Left ventricle myocardium inferior (tissue), 1 donor: ENCODE measurements at regions not wholly inside any gene's neighbourhood (a gene's known extent, or its start where the extent isn't known, plus 50 kb on each side); places are given as distances from the start of the nearest gene placed in this dataset.

Experiments used
- DNase-seq: peaks from one replicate; pipeline ENCODE4 v3.0.0-alpha.2; 2020
- H3K27ac ChIP-seq: fragments of 200-600 bp; replicated peaks from 2 replicates; pipeline ENCODE4 v1.8.0; 2021
- H3K27me3 ChIP-seq: fragments of 200-600 bp; 2 replicates; pipeline ENCODE4 v1.8.0; 2021; ENCODE audit warnings: low read depth
- H3K36me3 ChIP-seq: fragments of 200-600 bp; 2 replicates; pipeline ENCODE4 v1.8.0; 2021
- H3K4me1 ChIP-seq: fragments of 200-600 bp; 2 replicates; pipeline ENCODE4 v1.8.0; 2021
- H3K4me3 ChIP-seq: fragments of 200-600 bp; 2 replicates; pipeline ENCODE4 v1.8.0; 2021; ENCODE audit warnings: mild to moderate bottlenecking, moderate library complexity
- H3K9me3 ChIP-seq: fragments of 200-600 bp; replicated peaks from 2 replicates; pipeline ENCODE4 v1.8.0; 2021
- CTCF ChIP-seq: fragments of 200-600 bp; IDR thresholded peaks from 2 replicates; pipeline ENCODE4 v1.8.0; 2021; ENCODE audit warnings: antibody characterized with exemption, mild to moderate bottlenecking, borderline replicate concordance
- intact Hi-C: fragments of 100-400 bp; cut with micrococcal nuclease; formaldehyde crosslinking; loops from one replicate; pipeline ENCODE4 v1.11.0; 2022
- donor health status: DM: no; HTN: yes; CAD: no; lungs with severe emphysema.

- intact Hi-C loops: no loop called here
- no peak overlapping the region for H3K27ac ChIP-seq
- no peaks in the 10 kb centered on the region for H3K36me3 ChIP-seq
- no peak for DNase-seq
- no peaks in the 10 kb centered on the region for H3K4me1 ChIP-seq
- no peaks in the 10 kb centered on the region for H3K9me3 ChIP-seq
- TF ChIP-seq CTCF: no peak
- no peak overlapping the region for H3K4me3 ChIP-seq
- H3K27me3 ChIP-seq: no peaks in the 10 kb centered on the region
These were observed 177.3 kb upstream of the DPH6 start for GRCh38 chr15:35723120-35723847.

GRCh38 chr15:35723852-35724251 lies 177.9 kb upstream of the DPH6 start:
- TF ChIP-seq CTCF: no peak
- Histone ChIP-seq H3K36me3 (no peaks in the 10 kb centered on the region), H3K4me1 (no peaks in the 10 kb centered on the region), H3K9me3 (no peaks in the 10 kb centered on the region), H3K27ac (no peak overlapping the region), H3K27me3 (no peaks in the 10 kb centered on the region), H3K4me3 (no peak overlapping the region)
- DNase-seq: no peak
- intact Hi-C loops: no loop called here

GRCh38 chr15:35724626-35725025 lies 178.7 kb upstream of the DPH6 start:
- no peaks in the 10 kb centered on the region for H3K4me1 ChIP-seq
- TF ChIP-seq CTCF: no peak
- H3K27ac ChIP-seq: no peak overlapping the region
- H3K27me3 ChIP-seq: no peaks in the 10 kb centered on the region
- H3K4me3 ChIP-seq: no peak overlapping the region
- intact Hi-C loops: no loop called here
- no peaks in the 10 kb centered on the region for H3K36me3 ChIP-seq
- no peak for DNase-seq
- no peaks in the 10 kb centered on the region for H3K9me3 ChIP-seq

- no peaks in the 10 kb centered on the region for H3K27me3 ChIP-seq
- no peaks in the 10 kb centered on the region for H3K9me3 ChIP-seq
- no peak overlapping the region for H3K4me3 ChIP-seq
- H3K27ac ChIP-seq: no peak overlapping the region
- H3K4me1 ChIP-seq: no peaks in the 10 kb centered on the region
- no peak for DNase-seq
- TF ChIP-seq CTCF: no peak
- H3K36me3 ChIP-seq: no peaks in the 10 kb centered on the region
- intact Hi-C loops: no loop called here
These were observed 179.4 kb upstream of the DPH6 start for GRCh38 chr15:35725353-35725752.

- intact Hi-C loops: no loop called here
- no peak for TF ChIP-seq CTCF
- Histone ChIP-seq H3K4me1 (no peaks in the 10 kb centered on the region), H3K4me3 (no peak overlapping the region), H3K9me3 (no peaks in the 10 kb centered on the region), H3K27ac (no peak overlapping the region), H3K27me3 (no peaks in the 10 kb centered on the region), H3K36me3 (no peaks in the 10 kb centered on the region)
- no peak for DNase-seq
These were observed 181.7 kb upstream of the DPH6 start for GRCh38 chr15:35727627-35728026.
